ENCODE measurements at regions not wholly inside any gene's neighbourhood (a gene's known extent, or its start where the extent isn't known, plus 50 kb on each side); places are given as distances from the start of the nearest gene placed in this dataset.

- Histone ChIP-seq H3K9me3 (no peaks in the 10 kb centered on the region), H3K4me1 (no peaks in the 10 kb centered on the region), H3K36me3 (ENCODE audit: control insufficient read depth, insufficient read depth, low read length) (no peaks in the 10 kb centered on the region), H3K27me3 (replicated peaks; ENCODE audit: control insufficient read depth, insufficient read depth, low read length) (no peaks in the 10 kb centered on the region), H3K4me3 (ENCODE audit: low read depth, low read length) (no peak overlapping the region)
- TF ChIP-seq CTCF (IDR thresholded peaks at IDR 0.05; ENCODE audit: insufficient read depth in 1 of 2, low read depth in 1 of 2, low read length in 1 of 2, severe bottlenecking in 1 of 2, unreplicated experiment in 1 of 2), result no peak
- Mint-ChIP-seq H3K4me3 (ENCODE audit: unreplicated experiment) (no peak overlapping the region), H3K27me3 (ENCODE audit: insufficient read depth, unreplicated experiment) (no peaks in the 10 kb centered on the region), H3K9me3 (ENCODE audit: unreplicated experiment) (peaks cover 10% of the 10 kb centered on the region), H3K27ac (ENCODE audit: unreplicated experiment) (no peak overlapping the region), H3K4me1 (ENCODE audit: low read depth, unreplicated experiment) (no peaks in the 10 kb centered on the region), H3K36me3 (ENCODE audit: insufficient read depth, unreplicated experiment) (no peaks in the 10 kb centered on the region)
- no TSS peak for BruUV-seq (replicated peaks)
- DNase-seq, result no peak
- intact Hi-C loops (cut with micrococcal nuclease; ENCODE audit: unreplicated experiment), result no loop called here
- CTCF ChIA-PET, result no interaction called here
- POLR2A ChIA-PET, result no interaction called here
Measured at GRCh38 chr13:68345963-68346531, 1115.9 kb upstream of the PCDH9 start.

- no peaks in the 10 kb centered on the region for H3K36me3 ChIP-seq (ENCODE audit: control insufficient read depth, insufficient read depth, low read length)
- H3K27ac Mint-ChIP-seq (ENCODE audit: unreplicated experiment), result no peak overlapping the region
- H3K9me3 Mint-ChIP-seq (ENCODE audit: unreplicated experiment), result no peaks in the 10 kb centered on the region
- no peak for DNase-seq
- H3K36me3 Mint-ChIP-seq (ENCODE audit: insufficient read depth, unreplicated experiment), result no peaks in the 10 kb centered on the region
- 0 out of 2 replicates have a peak, but pooled peaks cover 7% of the 10 kb centered on the region for H3K9me3 ChIP-seq
- H3K4me1 Mint-ChIP-seq (ENCODE audit: low read depth, unreplicated experiment), result no peaks in the 10 kb centered on the region
- H3K4me1 ChIP-seq, result no peaks in the 10 kb centered on the region
- no peak overlapping the region for H3K4me3 ChIP-seq (ENCODE audit: low read depth, low read length)
- BruUV-seq (replicated peaks), result no TSS peak
- CTCF ChIA-PET, result no interaction called here
- no peaks in the 10 kb centered on the region for H3K27me3 Mint-ChIP-seq (ENCODE audit: insufficient read depth, unreplicated experiment)
- no peak for TF ChIP-seq CTCF (IDR thresholded peaks at IDR 0.05; ENCODE audit: insufficient read depth in 1 of 2, low read depth in 1 of 2, low read length in 1 of 2, severe bottlenecking in 1 of 2, unreplicated experiment in 1 of 2)
- H3K4me3 Mint-ChIP-seq (ENCODE audit: unreplicated experiment), result no peak overlapping the region
- POLR2A ChIA-PET, result no interaction called here
- no peaks in the 10 kb centered on the region for H3K27me3 ChIP-seq (replicated peaks; ENCODE audit: control insufficient read depth, insufficient read depth, low read length)
- intact Hi-C loops (cut with micrococcal nuclease; ENCODE audit: unreplicated experiment), result no loop called here
Measured at GRCh38 chr13:68323124-68323523, 1093.0 kb upstream of the PCDH9 start.

DNA sequence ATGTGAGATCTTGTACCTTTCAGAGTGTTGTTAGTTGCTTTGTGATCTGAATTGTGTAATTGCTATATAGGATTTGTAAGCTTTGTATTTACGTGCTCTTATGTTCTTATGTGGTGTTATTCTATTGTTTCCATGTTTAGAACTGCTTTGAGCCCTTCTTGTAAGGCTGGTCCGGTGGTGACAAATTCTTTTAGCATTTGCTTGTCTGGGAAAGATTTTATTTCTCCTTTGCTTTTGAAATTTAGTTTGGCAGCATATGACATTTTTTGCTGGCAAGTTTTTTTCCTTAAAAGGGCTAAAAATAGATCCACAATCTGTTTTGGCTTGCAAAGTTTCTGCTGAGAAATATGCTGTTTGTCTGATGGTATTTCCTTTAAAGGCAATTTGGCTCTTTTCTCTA is 1089.2 kb upstream of the PCDH9 start:
- no peak for TF ChIP-seq CTCF (IDR thresholded peaks at IDR 0.05; ENCODE audit: insufficient read depth in 1 of 2, low read depth in 1 of 2, low read length in 1 of 2, severe bottlenecking in 1 of 2, unreplicated experiment in 1 of 2)
- Mint-ChIP-seq H3K9me3 (ENCODE audit: unreplicated experiment) (no peaks in the 10 kb centered on the region), H3K4me3 (ENCODE audit: unreplicated experiment) (no peak overlapping the region), H3K4me1 (ENCODE audit: low read depth, unreplicated experiment) (no peaks in the 10 kb centered on the region), H3K36me3 (ENCODE audit: insufficient read depth, unreplicated experiment) (no peaks in the 10 kb centered on the region), H3K27me3 (ENCODE audit: insufficient read depth, unreplicated experiment) (peaks cover 6% of the 10 kb centered on the region), H3K27ac (ENCODE audit: unreplicated experiment) (no peak overlapping the region)
- Histone ChIP-seq H3K9me3 (0 out of 2 replicates have a peak, but pooled peaks cover 7% of the 10 kb centered on the region), H3K36me3 (ENCODE audit: control insufficient read depth, insufficient read depth, low read length) (no peaks in the 10 kb centered on the region), H3K27me3 (replicated peaks; ENCODE audit: control insufficient read depth, insufficient read depth, low read length) (no peaks in the 10 kb centered on the region), H3K4me3 (ENCODE audit: low read depth, low read length) (no peak overlapping the region), H3K4me1 (no peaks in the 10 kb centered on the region)
- CTCF ChIA-PET, result no interaction called here
- intact Hi-C loops (cut with micrococcal nuclease; ENCODE audit: unreplicated experiment), result no loop called here
- no TSS peak for BruUV-seq (replicated peaks)
- DNase-seq, result no peak
- POLR2A ChIA-PET, result no interaction called here

Data from Caco-2 (cell line).